IMR-90 (cell line): ENCODE measurements at regions not wholly inside any gene's neighbourhood (a gene's known extent, or its start where the extent isn't known, plus 50 kb on each side); places are given as distances from the start of the nearest gene placed in this dataset.

Experiments used
- ATAC-seq: fragments of 200-7000 bp; cut with Tn5 transposase; 2 replicates; pipeline ENCODE4 v1.9.1; 2020; ENCODE audit warnings: low read depth, mild to moderate bottlenecking, moderate library complexity
- BruUV-seq: library from RNA; stranded (reverse); fragments of 400-500 nt; replicated peaks from 2 replicates; lab custom pipeline; 2021; lab: Mats Ljungman, UMichigan
- CTCF ChIA-PET: fragments of 300-600 bp; formaldehyde crosslinking; extraction: SDS; loops from one replicate; lab custom pipeline; 2021; ENCODE audit warnings: antibody characterized with exemption; lab: Yijun Ruan, JAX
- POLR2A ChIA-PET: fragments of 300-600 bp; sonication (Branson Sonifier 250); formaldehyde crosslinking; loops from one replicate; lab custom pipeline; 2022; ENCODE audit warnings: antibody characterized with exemption; ENCODE audit not compliant: unreplicated experiment; lab: Charles Lee
- DNase-seq: peaks from one replicate; pipeline ENCODE4 v3.0.0; 2013
- H2AFZ ChIP-seq: replicated peaks from 2 replicates; pipeline ENCODE3; 2013; ENCODE audit warnings: low read length, mild to moderate bottlenecking; ENCODE audit not compliant: poor library complexity
- H2AK5ac ChIP-seq: 2 replicates; pipeline ENCODE4 v1.6.1; 2013; ENCODE audit warnings: low read depth, low read length, inconsistent platforms
- H2AK9ac ChIP-seq: replicated peaks from 2 replicates; pipeline ENCODE3; 2013; ENCODE audit warnings: mild to moderate bottlenecking, low read depth, low read length, moderate library complexity; ENCODE audit not compliant: poor library complexity
- H2BK120ac ChIP-seq: 2 replicates; pipeline ENCODE4 v1.6.1; 2013; ENCODE audit warnings: low read depth, low read length, inconsistent platforms
- H2BK15ac ChIP-seq: 3 replicates; pipeline ENCODE4 v1.6.1; 2013; ENCODE audit warnings: low read depth, low read length, inconsistent platforms
- H2BK20ac ChIP-seq: 2 replicates; pipeline ENCODE4 v1.6.1; 2013; ENCODE audit warnings: low read depth, mild to moderate bottlenecking, inconsistent platforms, low read length, moderate library complexity
- H2BK5ac ChIP-seq: 2 replicates; pipeline ENCODE4 v1.6.1; 2013; ENCODE audit warnings: mild to moderate bottlenecking, low read depth, low read length, inconsistent platforms; ENCODE audit not compliant: poor library complexity, severe bottlenecking
- H3K14ac ChIP-seq: replicated peaks from 2 replicates; pipeline ENCODE4 v1.6.1; 2013; ENCODE audit warnings: low read depth, low read length, inconsistent platforms
- H3K18ac ChIP-seq: 2 replicates; pipeline ENCODE4 v1.6.1; 2013; ENCODE audit warnings: low read depth, low read length, control low read depth
- H3K23ac ChIP-seq: 2 replicates; pipeline ENCODE4 v1.6.1; 2013; ENCODE audit warnings: low read depth, low read length, inconsistent platforms
- H3K27ac ChIP-seq: 2 replicates; pipeline ENCODE4 v1.5.1; 2013; ENCODE audit warnings: mild to moderate bottlenecking, control low read depth, low read length; ENCODE audit not compliant: insufficient read depth
- H3K27me3 ChIP-seq: 2 replicates; pipeline ENCODE4 v1.6.1; 2013; ENCODE audit warnings: low read length; ENCODE audit not compliant: control insufficient read depth, insufficient read depth
- H3K36me3 ChIP-seq: 2 replicates; pipeline ENCODE4 v1.6.1; 2013; ENCODE audit warnings: low read length, mixed read lengths; ENCODE audit not compliant: control insufficient read depth, insufficient read depth
- H3K4ac ChIP-seq: 2 replicates; pipeline ENCODE4 v1.6.1; 2013; ENCODE audit warnings: low read depth, low read length, inconsistent platforms
- H3K4me1 ChIP-seq: 2 replicates; pipeline ENCODE4 v1.6.1; 2013; ENCODE audit warnings: low read length, mixed read lengths; ENCODE audit not compliant: control insufficient read depth, insufficient read depth
- H3K4me2 ChIP-seq: 2 replicates; pipeline ENCODE4 v1.6.1; 2013; ENCODE audit warnings: low read depth, mild to moderate bottlenecking, control low read depth, low read length, moderate library complexity
- H3K4me3 ChIP-seq: 2 replicates; pipeline ENCODE4 v1.5.1; 2013; ENCODE audit warnings: low read depth, mild to moderate bottlenecking, control low read depth, low read length, moderate library complexity; ENCODE audit not compliant: insufficient read depth
- H3K56ac ChIP-seq: 2 replicates; pipeline ENCODE4 v1.6.1; 2013; ENCODE audit warnings: low read length, inconsistent platforms; ENCODE audit not compliant: insufficient read depth; ENCODE audit errors: extremely low read depth
- H3K79me1 ChIP-seq, 2 experiments: 2 replicates each; pipeline ENCODE4 v1.6.1; 2013; ENCODE audit warnings: low read length in 2 of 2, inconsistent platforms in 1 of 2, low read depth in 1 of 2
- H3K9ac ChIP-seq: 2 replicates; pipeline ENCODE4 v1.6.1; 2013; ENCODE audit warnings: low read depth, low read length, control low read depth
- H3K9me1 ChIP-seq: 2 replicates; pipeline ENCODE4 v1.6.1; 2013; ENCODE audit warnings: low read length, inconsistent platforms; ENCODE audit not compliant: insufficient read depth
- H3K9me3 ChIP-seq: 2 replicates; pipeline ENCODE4 v1.6.1; 2013; ENCODE audit warnings: low read length; ENCODE audit not compliant: control insufficient read depth, insufficient read depth
- H4K20me1 ChIP-seq: 2 replicates; pipeline ENCODE4 v1.6.1; 2013; ENCODE audit warnings: low read length, inconsistent platforms; ENCODE audit not compliant: insufficient read depth
- H4K5ac ChIP-seq: 2 replicates; pipeline ENCODE4 v1.6.1; 2013; ENCODE audit warnings: mild to moderate bottlenecking, low read depth, low read length, control low read depth
- H4K8ac ChIP-seq, 2 experiments: 2 replicates each; pipeline ENCODE4 v1.6.1; 2013; ENCODE audit warnings: low read depth in 2 of 2, low read length in 2 of 2, control low read depth in 1 of 2, inconsistent platforms in 1 of 2
- H4K91ac ChIP-seq: 2 replicates; pipeline ENCODE4 v1.6.1; 2013; ENCODE audit warnings: low read depth, low read length, inconsistent platforms; ENCODE audit not compliant: insufficient read depth
- BHLHE40 ChIP-seq: fragments of 150-350 bp; IDR thresholded peaks from 2 replicates; pipeline ENCODE4 v1.6.1; 2016; ENCODE audit warnings: mild to moderate bottlenecking, low read depth, low read length
- CEBPB ChIP-seq: IDR thresholded peaks from 2 replicates; pipeline ENCODE4 v1.6.1; 2012; ENCODE audit warnings: low read depth, low read length, improper control_type of control experiment
- CHD1 ChIP-seq: IDR thresholded peaks from 2 replicates; pipeline ENCODE4 v1.6.1; 2012; ENCODE audit warnings: low read depth, low read length, improper control_type of control experiment
- CTCF ChIP-seq: conservative IDR thresholded peaks from 2 replicates; pipeline ENCODE4 v1.5.1; 2012; ENCODE audit warnings: mild to moderate bottlenecking, low read depth, low read length, improper control_type of control experiment
- ELK1 ChIP-seq: fragments of 150-350 bp; IDR thresholded peaks from 2 replicates; pipeline ENCODE4 v1.6.1; 2016; ENCODE audit warnings: low read depth, mild to moderate bottlenecking, low read length, moderate library complexity, borderline replicate concordance
- FOS ChIP-seq: fragments of 150-350 bp; IDR thresholded peaks from 2 replicates; pipeline ENCODE4 v1.6.1; 2016; ENCODE audit warnings: low read depth, low read length
- MAZ ChIP-seq: IDR thresholded peaks from 2 replicates; pipeline ENCODE4 v1.6.1; 2012; ENCODE audit warnings: low read depth, mild to moderate bottlenecking, low read length, improper control_type of control experiment, moderate library complexity, borderline replicate concordance
- NFE2L2 ChIP-seq: fragments of 150-350 bp; IDR thresholded peaks from 2 replicates; pipeline ENCODE4 v1.6.1; 2016; ENCODE audit warnings: low read depth, mild to moderate bottlenecking, low read length
- RAD21 ChIP-seq: IDR thresholded peaks from 2 replicates; pipeline ENCODE4 v1.6.1; 2012; ENCODE audit warnings: low read length, improper control_type of control experiment
- SMC3 ChIP-seq: fragments of 150-350 bp; IDR thresholded peaks from 2 replicates; pipeline ENCODE4 v1.6.1; 2016; ENCODE audit warnings: low read depth, mild to moderate bottlenecking, antibody characterized with exemption, low read length, moderate library complexity
- USF2 ChIP-seq: fragments of 150-350 bp; IDR thresholded peaks from 2 replicates; pipeline ENCODE4 v1.6.1; 2017; ENCODE audit warnings: mild to moderate bottlenecking, antibody characterized with exemption, low read length, low read depth
- WGBS, 2 experiments: methylation state at CpG; one replicate each; pipeline versions ENCODE4 v1.1.5 to v1.1.7; 2013; ENCODE audit warnings: missing lambda C conversion rate in 2 of 2; ENCODE audit not compliant: insufficient read length in 1 of 2; ENCODE audit errors: extremely low coverage in 2 of 2; 5-methylcytosine and 5-hydroxymethylcytosine counted together
- dilution Hi-C: fragments of 300-500 bp; cut with HindIII; formaldehyde crosslinking; loops from one replicate; pipeline ENCODE4 v1.14.3; 2018; ENCODE audit warnings: low sequenced_read_pairs; ENCODE audit not compliant: unreplicated experiment
- in situ Hi-C: fragments of 300-500 bp; cut with MboI; formaldehyde crosslinking; loops from 3 replicates; pipeline ENCODE4 v1.14.3; 2019; ENCODE audit warnings: low sequenced_read_pairs, inconsistent platforms, mixed read lengths
- intact Hi-C: fragments of 100-400 bp; cut with micrococcal nuclease; formaldehyde crosslinking; loops from 2 replicates; pipeline ENCODE4 v1.10.0; 2022

- no peak overlapping the region for H3K18ac ChIP-seq
- ChIA-PET POLR2A (no interaction called here), CTCF (interaction anchor here (1.2 kb wide), 1 partner anchor 9 kb away, joined by 3 read pairs; no protein-coding TSS in a partner anchor)
- TF ChIP-seq MAZ (no peak), CHD1 (no peak), BHLHE40 (no peak), USF2 (no peak), RAD21 (no peak), SMC3 (no peak), ELK1 (no peak), CEBPB (no peak), CTCF (no peak), NFE2L2 (no peak), FOS (no peak)
- no peaks in the 10 kb centered on the region for H3K27me3 ChIP-seq
- no peak overlapping the region for H4K5ac ChIP-seq
- H3K9me1 ChIP-seq, result no peaks in the 10 kb centered on the region
- H3K27ac ChIP-seq, result no peak overlapping the region
- intact Hi-C loops, result loop anchor here (10.0 kb wide), 1 partner anchor 777 kb away; no protein-coding TSS in a partner anchor
- no peak overlapping the region for H2BK5ac ChIP-seq
- dilution Hi-C loops, result no loop called here
- H3K9me3 ChIP-seq, result no peaks in the 10 kb centered on the region
- no peak overlapping the region for H2BK15ac ChIP-seq
- H3K79me1 ChIP-seq, result no peaks in the 10 kb centered on the region
- no CpG with 5 or more reads among the region's 2 CpGs for WGBS, 2 experiments
- no peak overlapping the region for H3K14ac ChIP-seq
- H2AK5ac ChIP-seq, result no peak overlapping the region
- H3K4ac ChIP-seq, result no peak overlapping the region
- no peak for DNase-seq
- H3K23ac ChIP-seq, result no peak overlapping the region
- no peaks in the 10 kb centered on the region for H4K20me1 ChIP-seq
- H3K36me3 ChIP-seq, result no peaks in the 10 kb centered on the region
- H2AFZ ChIP-seq, result no peak overlapping the region
- H2BK20ac ChIP-seq, result no peak overlapping the region
- no peak overlapping the region for H3K9ac ChIP-seq
- no peak overlapping the region for H4K91ac ChIP-seq
- no peak for ATAC-seq
- no TSS peak for BruUV-seq
- H3K4me2 ChIP-seq, result no peak overlapping the region
- no peaks in the 10 kb centered on the region for H3K4me1 ChIP-seq
- no peak overlapping the region for H4K8ac ChIP-seq
- H3K56ac ChIP-seq, result no peak overlapping the region
- H2BK120ac ChIP-seq, result no peak overlapping the region
- no peak overlapping the region for H3K4me3 ChIP-seq
- H2AK9ac ChIP-seq, result no peak overlapping the region
- in situ Hi-C loops, result no loop called here
Measured at GRCh38 chr2:146918280-146918679, 926.5 kb upstream of the ACVR2A start.
